T-cell (primary cell): ENCODE measurements at regions not wholly inside any gene's neighbourhood (a gene's known extent, or its start where the extent isn't known, plus 50 kb on each side); places are given as distances from the start of the nearest gene placed in this dataset.

Experiments
- ATAC-seq, 4 experiments: fragments of 200-7000 bp in 3 of 4; fragments of 150-1000 bp in 1 of 4; cut with Tn5 transposase; replicated peaks in 1 of 4; 1 replicate in 3 of 4; 2 replicates in 1 of 4; pipeline ENCODE4 v1.10.0; 2021; ENCODE audit warnings: moderate library complexity in 3 of 4, mild to moderate bottlenecking in 2 of 4, moderate number of reproducible peaks in 1 of 4
- CTCF ChIA-PET, 2 donors: fragments of 300-600 bp; sonication (Branson Sonifier 250); formaldehyde crosslinking; loops; one replicate each; lab custom pipeline; 2022; ENCODE audit warnings: antibody characterized with exemption in 2 of 2; lab: Charles Lee
- POLR2A ChIA-PET, 2 donors: fragments of 300-600 bp; sonication (Branson Sonifier 250); formaldehyde crosslinking; loops; one replicate each; lab custom pipeline; 2022; ENCODE audit warnings: antibody characterized with exemption in 2 of 2; lab: Charles Lee
- DNase-seq, 35 experiments: peaks; one replicate each; pipeline versions ENCODE4 v3.0.0 to v3.0.0-alpha.2; 2013 to 2023
- H3K27ac ChIP-seq: one replicate; pipeline ENCODE4 v1.5.1; 2013; ENCODE audit warnings: low read length
- H3K27me3 ChIP-seq, 2 experiments: replicated peaks in 1 of 2; 1 replicate in 1 of 2; 2 replicates in 1 of 2; pipeline versions ENCODE4 v1.6.1 to v1.7.0; 2013; ENCODE audit warnings: low read length in 1 of 2, mixed read lengths in 1 of 2; ENCODE audit not compliant: control insufficient read depth in 2 of 2, insufficient read depth in 2 of 2; ENCODE audit errors: extremely low read depth in 1 of 2
- H3K36me3 ChIP-seq, 2 donors: 1 replicate in 1 of 2; 2 replicates in 1 of 2; pipeline versions ENCODE4 v1.6.1 to v1.7.0; 2013; ENCODE audit warnings: low read length in 1 of 2; ENCODE audit not compliant: control insufficient read depth in 2 of 2, insufficient read depth in 1 of 2; ENCODE audit errors: extremely low read depth in 1 of 2
- H3K4me1 ChIP-seq, 2 experiments: 1 replicate in 1 of 2; 2 replicates in 1 of 2; pipeline versions ENCODE4 v1.6.1 to v1.7.0; 2013; ENCODE audit warnings: low read length in 2 of 2, mixed read lengths in 1 of 2; ENCODE audit not compliant: insufficient read depth in 2 of 2, control insufficient read depth in 1 of 2; ENCODE audit errors: extremely low read depth in 1 of 2
- H3K4me3 ChIP-seq, 2 donors: 1 replicate in 1 of 2; 2 replicates in 1 of 2; pipeline versions ENCODE4 v1.5.1 to v1.7.0; 2013; ENCODE audit warnings: mild to moderate bottlenecking in 2 of 2, low read length in 1 of 2, moderate library complexity in 1 of 2; ENCODE audit not compliant: control insufficient read depth in 1 of 2; ENCODE audit errors: extremely low read depth in 1 of 2
- H3K9me3 ChIP-seq: 2 replicates; pipeline ENCODE4 v1.7.0; 2013
- H3K27ac Mint-ChIP-seq, 2 donors: one replicate each; pipeline ENCODE4 v1.8.0; 2020 to 2021; ENCODE audit warnings: mild to moderate bottlenecking in 2 of 2, mixed read lengths in 2 of 2
- H3K27me3 Mint-ChIP-seq, 2 donors: one replicate each; pipeline ENCODE4 v1.8.0; 2021 to 2022; ENCODE audit warnings: mixed read lengths in 2 of 2
- H3K36me3 Mint-ChIP-seq: one replicate; pipeline ENCODE4 v1.8.0; 2021; ENCODE audit warnings: mixed read lengths
- H3K4me1 Mint-ChIP-seq, 3 donors: one replicate each; pipeline ENCODE4 v1.8.0; 2020 to 2022; ENCODE audit warnings: mixed read lengths in 3 of 3, mild to moderate bottlenecking in 1 of 3
- H3K4me3 Mint-ChIP-seq, 3 donors: one replicate each; pipeline ENCODE4 v1.8.0; 2020 to 2022; ENCODE audit warnings: mild to moderate bottlenecking in 3 of 3, mixed read lengths in 3 of 3, moderate library complexity in 3 of 3
- H3K9me3 Mint-ChIP-seq, 3 donors: one replicate each; pipeline ENCODE4 v1.8.0; 2020 to 2022; ENCODE audit warnings: mixed read lengths in 3 of 3
- WGBS: methylation state at CpG from one replicate; pipeline ENCODE4 v1.1.5; 2013; ENCODE audit warnings: missing lambda C conversion rate; ENCODE audit not compliant: insufficient coverage; 5-methylcytosine and 5-hydroxymethylcytosine counted together

GRCh38 chr6:82085701-82086100 is 161.8 kb downstream of the IBTK start:
- Histone ChIP-seq H3K36me3 (no peaks in the 10 kb centered on the region), H3K27ac (no peak overlapping the region), H3K9me3 (no peaks in the 10 kb centered on the region), H3K4me3 (no peak overlapping the region), H3K4me1 (no peaks in the 10 kb centered on the region), H3K27me3 (peaks cover 0 to 2% of the 10 kb centered on the region in 2 experiments)
- H3K27me3 Mint-ChIP-seq, result no peaks in the 10 kb centered on the region
- no peaks in the 10 kb centered on the region for H3K4me1 Mint-ChIP-seq
- H3K9me3 Mint-ChIP-seq, result no peaks in the 10 kb centered on the region
- no peaks in the 10 kb centered on the region for H3K36me3 Mint-ChIP-seq
- no peak overlapping the region for H3K4me3 Mint-ChIP-seq
- POLR2A ChIA-PET, result no interaction called here
- CTCF ChIA-PET, result no interaction called here
- no peak overlapping the region for H3K27ac Mint-ChIP-seq
- ATAC-seq, result no peak
- WGBS, result no CpG with 5 or more reads among the region's 5 CpGs
- no peak for DNase-seq

GRCh38 chr6:82084324-82084920 is 163.1 kb downstream of the IBTK start:
- CTCF ChIA-PET, result no interaction called here
- H3K36me3 Mint-ChIP-seq, result no peaks in the 10 kb centered on the region
- H3K27ac Mint-ChIP-seq, result no peak overlapping the region
- no CpG with 5 or more reads among the region's 2 CpGs for WGBS
- POLR2A ChIA-PET, result no interaction called here
- no peak overlapping the region for H3K4me3 Mint-ChIP-seq
- DNase-seq, result no peak
- H3K27ac ChIP-seq, result no peak overlapping the region
- no peak overlapping the region for H3K4me3 ChIP-seq
- H3K4me1 Mint-ChIP-seq, result no peaks in the 10 kb centered on the region
- no peaks in the 10 kb centered on the region for H3K27me3 Mint-ChIP-seq
- H3K4me1 ChIP-seq, result no peaks in the 10 kb centered on the region
- no peak for ATAC-seq
- no peaks in the 10 kb centered on the region for H3K36me3 ChIP-seq
- no peaks in the 10 kb centered on the region for H3K9me3 Mint-ChIP-seq
- H3K27me3 ChIP-seq, result peaks cover 0 to 2% of the 10 kb centered on the region in 2 experiments
- H3K9me3 ChIP-seq, result no peaks in the 10 kb centered on the region

- H3K36me3 Mint-ChIP-seq, result no peaks in the 10 kb centered on the region
- no peak overlapping the region for H3K4me3 Mint-ChIP-seq
- H3K27ac ChIP-seq, result no peak overlapping the region
- no peaks in the 10 kb centered on the region for H3K9me3 Mint-ChIP-seq
- no peaks in the 10 kb centered on the region for H3K9me3 ChIP-seq
- no peaks in the 10 kb centered on the region for H3K4me1 Mint-ChIP-seq
- H3K4me3 ChIP-seq, result no peak overlapping the region
- H3K27ac Mint-ChIP-seq, result no peak overlapping the region
- no peak for ATAC-seq
- WGBS, result no CpG with 5 or more reads among the region's 1 CpG
- ChIA-PET POLR2A (no interaction called here), CTCF (no interaction called here)
- peaks cover 0 to 2% of the 10 kb centered on the region in 2 experiments for H3K27me3 ChIP-seq
- H3K36me3 ChIP-seq, result no peaks in the 10 kb centered on the region
- no peaks in the 10 kb centered on the region for H3K27me3 Mint-ChIP-seq
- H3K4me1 ChIP-seq, result no peaks in the 10 kb centered on the region
- no peak for DNase-seq
These were observed 163.9 kb downstream of the IBTK start for GRCh38 chr6:82083646-82084045.

GRCh38 chr6:82080767-82081166 is 166.8 kb downstream of the IBTK start:
- Histone ChIP-seq H3K4me3 (no peak overlapping the region), H3K4me1 (no peaks in the 10 kb centered on the region), H3K27me3 (no peaks in the 10 kb centered on the region), H3K36me3 (no peaks in the 10 kb centered on the region), H3K27ac (no peak overlapping the region), H3K9me3 (no peaks in the 10 kb centered on the region)
- Mint-ChIP-seq H3K4me3 (no peak overlapping the region), H3K4me1 (no peaks in the 10 kb centered on the region), H3K27ac (no peak overlapping the region), H3K9me3 (no peaks in the 10 kb centered on the region), H3K36me3 (no peaks in the 10 kb centered on the region), H3K27me3 (peaks cover 0 to 3% of the 10 kb centered on the region in 2 donors)
- ChIA-PET CTCF (no interaction called here), POLR2A (no interaction called here)
- no CpG with 5 or more reads among the region's 1 CpG for WGBS
- no peak for DNase-seq
- no peak for ATAC-seq

GRCh38 chr6:82078286-82078908 is 169.1 kb downstream of the IBTK start:
- Histone ChIP-seq H3K4me3 (no peak overlapping the region), H3K27ac (no peak overlapping the region), H3K9me3 (no peaks in the 10 kb centered on the region), H3K4me1 (no peaks in the 10 kb centered on the region), H3K27me3 (no peaks in the 10 kb centered on the region), H3K36me3 (no peaks in the 10 kb centered on the region)
- no peak for DNase-seq
- H3K27me3 Mint-ChIP-seq, result peaks cover 0 to 3% of the 10 kb centered on the region in 2 donors
- no peak overlapping the region for H3K4me3 Mint-ChIP-seq
- ATAC-seq, result no peak
- POLR2A ChIA-PET, result no interaction called here
- CTCF ChIA-PET, result interaction anchor here in 1 of 2 donors (0.6 kb wide), 1 partner anchor 609 kb away, joined by 4 read pairs; no protein-coding TSS in a partner anchor
- no peaks in the 10 kb centered on the region for H3K9me3 Mint-ChIP-seq
- H3K36me3 Mint-ChIP-seq, result no peaks in the 10 kb centered on the region
- WGBS, result no CpG with 5 or more reads among the region's 3 CpGs
- H3K27ac Mint-ChIP-seq, result no peak overlapping the region
- no peaks in the 10 kb centered on the region for H3K4me1 Mint-ChIP-seq

GRCh38 chr6:82076916-82077315 is 170.6 kb downstream of the IBTK start:
- DNase-seq, result no peak
- Histone ChIP-seq H3K27me3 (no peaks in the 10 kb centered on the region), H3K27ac (no peak overlapping the region), H3K9me3 (no peaks in the 10 kb centered on the region), H3K36me3 (no peaks in the 10 kb centered on the region), H3K4me3 (no peak overlapping the region), H3K4me1 (no peaks in the 10 kb centered on the region)
- Mint-ChIP-seq H3K9me3 (no peaks in the 10 kb centered on the region), H3K4me1 (no peaks in the 10 kb centered on the region), H3K4me3 (no peak overlapping the region), H3K27me3 (peaks cover 0 to 3% of the 10 kb centered on the region in 2 donors), H3K36me3 (no peaks in the 10 kb centered on the region), H3K27ac (no peak overlapping the region)
- ChIA-PET CTCF (no interaction called here), POLR2A (no interaction called here)
- no peak for ATAC-seq
- no CpG with 5 or more reads among the region's 1 CpG for WGBS
